B cell (primary cell): ENCODE measurements at regions not wholly inside any gene's neighbourhood (a gene's known extent, or its start where the extent isn't known, plus 50 kb on each side); places are given as distances from the start of the nearest gene placed in this dataset.

Source experiments
- ATAC-seq: fragments of 200-7000 bp; cut with Tn5 transposase; one replicate; pipeline ENCODE4 v1.10.0; 2021; ENCODE audit warnings: low read depth, mild to moderate bottlenecking, moderate number of reproducible peaks, moderate library complexity
- CTCF ChIA-PET: fragments of 350-600 bp; sonication (Branson Sonifier 250); formaldehyde crosslinking; loops from one replicate; lab custom pipeline; 2021; ENCODE audit warnings: antibody characterized with exemption, inconsistent platforms; lab: Charles Lee
- POLR2A ChIA-PET: fragments of 350-600 bp; sonication (Branson Sonifier 250); formaldehyde crosslinking; loops from one replicate; lab custom pipeline; 2021; ENCODE audit warnings: antibody characterized with exemption; lab: Charles Lee
- DNase-seq: peaks from one replicate; pipeline ENCODE4 v3.0.0; 2013
- H2AFZ ChIP-seq: 2 replicates; pipeline ENCODE4 v1.6.1; 2012; ENCODE audit warnings: mild to moderate bottlenecking, low read depth, low read length; ENCODE audit not compliant: insufficient read depth, poor library complexity, severe bottlenecking
- H3K27ac ChIP-seq, 2 donors: 1 replicate in 1 of 2; 2 replicates in 1 of 2; pipeline ENCODE4 v1.5.1; 2012 to 2013; ENCODE audit warnings: low read length in 2 of 2, mild to moderate bottlenecking in 2 of 2, moderate library complexity in 1 of 2
- H3K27me3 ChIP-seq, 4 experiments: fragments of 200-600 bp in 1 of 4; sonication (generic) in 1 of 4; replicated peaks in 1 of 4; 1 replicate in 2 of 4; 2 replicates in 2 of 4; pipeline versions ENCODE4 v1.6.1 to v1.7.0; 2013 to 2016; ENCODE audit warnings: low read length in 3 of 4, mild to moderate bottlenecking in 2 of 4, mixed read lengths in 1 of 4, moderate library complexity in 1 of 4; ENCODE audit not compliant: insufficient read depth in 4 of 4, control insufficient read depth in 3 of 4; ENCODE audit errors: control extremely low read depth in 1 of 4
- H3K36me3 ChIP-seq, 2 experiments: replicated peaks in 1 of 2; 1 replicate in 1 of 2; 2 replicates in 1 of 2; pipeline versions ENCODE4 v1.6.1 to v1.7.1; 2013; ENCODE audit warnings: low read length in 1 of 2; ENCODE audit not compliant: insufficient read depth in 2 of 2, control insufficient read depth in 1 of 2; ENCODE audit errors: control extremely low read depth in 1 of 2, extremely low read depth in 1 of 2
- H3K4me1 ChIP-seq, 2 donors: fragments of 200-600 bp in 1 of 2; sonication (generic) in 1 of 2; 1 replicate in 1 of 2; 2 replicates in 1 of 2; pipeline versions ENCODE4 v1.5.1 to v1.6.1; 2013 to 2017; ENCODE audit warnings: low read length in 2 of 2; ENCODE audit not compliant: control insufficient read depth in 2 of 2, insufficient read depth in 2 of 2
- H3K4me2 ChIP-seq: replicated peaks from 2 replicates; pipeline ENCODE3; 2012; ENCODE audit warnings: mild to moderate bottlenecking, low read depth, low read length; ENCODE audit not compliant: poor library complexity, severe bottlenecking
- H3K4me3 ChIP-seq, 5 experiments: fragments of 200-600 bp in 1 of 5; sonication (generic) in 1 of 5; 1 replicate in 3 of 5; 2 replicates in 2 of 5; pipeline versions ENCODE4 v1.5.1 to v1.7.0; 2011 to 2016; ENCODE audit warnings: low read length in 4 of 5, mild to moderate bottlenecking in 4 of 5, low read depth in 2 of 5, control low read depth in 1 of 5, moderate library complexity in 1 of 5; ENCODE audit not compliant: insufficient read depth in 1 of 5; ENCODE audit errors: control extremely low read depth in 1 of 5, extremely low read depth in 1 of 5
- H3K79me2 ChIP-seq: fragments of 200-600 bp; sonication (generic); one replicate; pipeline ENCODE4 v1.6.0; 2016; ENCODE audit warnings: low read length; ENCODE audit not compliant: control insufficient read depth, insufficient read depth
- H3K9ac ChIP-seq: fragments of 200-600 bp; sonication (generic); 2 replicates; pipeline ENCODE4 v1.6.1; 2017; ENCODE audit warnings: mild to moderate bottlenecking, low read length, moderate library complexity
- H3K9me3 ChIP-seq, 3 donors: one replicate each; pipeline versions ENCODE4 v1.6.1 to v1.7.1; 2013; ENCODE audit warnings: low read length in 2 of 3; ENCODE audit not compliant: control insufficient read depth in 2 of 3, insufficient read depth in 1 of 3; ENCODE audit errors: control extremely low read depth in 1 of 3
- H4K20me1 ChIP-seq: 2 replicates; pipeline ENCODE4 v1.6.0; 2012; ENCODE audit warnings: mild to moderate bottlenecking, low read length; ENCODE audit not compliant: insufficient read depth, control insufficient read depth, poor library complexity, severe bottlenecking
- H3K27ac Mint-ChIP-seq: one replicate; pipeline ENCODE4 v1.8.0; 2021; ENCODE audit warnings: mixed read lengths
- H3K27me3 Mint-ChIP-seq: one replicate; pipeline ENCODE4 v1.8.0; 2021; ENCODE audit warnings: mixed read lengths
- H3K4me1 Mint-ChIP-seq: one replicate; pipeline ENCODE4 v1.8.0; 2021; ENCODE audit warnings: mixed read lengths
- H3K4me3 Mint-ChIP-seq: one replicate; pipeline ENCODE4 v1.8.0; 2021; ENCODE audit warnings: mixed read lengths
- H3K9me3 Mint-ChIP-seq: one replicate; pipeline ENCODE4 v1.8.0; 2022; ENCODE audit warnings: mixed read lengths; ENCODE audit not compliant: insufficient read depth
- EZH2 ChIP-seq: IDR thresholded peaks from 2 replicates; pipeline ENCODE4 v1.6.1; 2012; ENCODE audit warnings: borderline replicate concordance, low read depth, mild to moderate bottlenecking, moderate library complexity, low read length; ENCODE audit not compliant: insufficient read depth, poor library complexity, severe bottlenecking
- WGBS: methylation state at CpG from one replicate; pipeline ENCODE4 v1.1.5; 2013; ENCODE audit warnings: missing lambda C conversion rate; ENCODE audit not compliant: insufficient coverage; 5-methylcytosine and 5-hydroxymethylcytosine counted together
- intact Hi-C: fragments of 100-400 bp; cut with micrococcal nuclease; formaldehyde crosslinking; loops from one replicate; pipeline ENCODE4 v1.10.0; 2022
- TF ChIP-seq, protein P1 (sequence below): fragments of 200-600 bp; IDR thresholded peaks from one replicate; pipeline ENCODE4 v1.8.0; 2022; ENCODE audit warnings: antibody characterized with exemption, mild to moderate bottlenecking

DNA sequence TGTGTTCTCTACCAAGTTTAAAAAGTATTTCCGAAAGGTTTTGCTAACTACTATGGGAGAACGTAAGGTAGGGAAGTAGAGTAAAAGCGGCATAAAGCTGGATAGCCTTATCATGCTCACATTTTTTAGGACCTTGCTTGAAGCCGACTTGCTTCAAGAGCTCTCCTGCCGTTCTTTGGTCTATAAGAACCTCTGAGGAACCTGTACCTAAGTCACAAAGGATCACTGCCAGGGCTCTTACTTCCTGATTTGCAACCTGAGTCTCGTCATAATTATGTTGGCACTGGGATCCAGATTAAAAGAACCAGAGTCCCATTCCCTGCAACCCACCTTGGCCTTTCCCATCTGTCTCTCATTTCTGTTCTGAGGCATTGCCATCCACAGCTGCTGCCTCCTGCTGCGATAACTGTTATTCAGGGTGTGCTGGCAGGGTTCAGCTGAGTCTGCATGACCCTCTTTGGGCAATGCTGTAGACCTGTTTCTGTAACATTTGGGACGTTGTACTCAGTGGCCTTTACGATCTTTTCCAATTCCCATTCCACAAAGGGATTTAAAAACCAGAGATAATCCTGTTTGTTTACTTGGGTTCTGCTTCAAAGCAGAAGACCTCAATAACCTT, 131.0 kb upstream of the UMPS start:
- TF ChIP-seq, protein P1, sequence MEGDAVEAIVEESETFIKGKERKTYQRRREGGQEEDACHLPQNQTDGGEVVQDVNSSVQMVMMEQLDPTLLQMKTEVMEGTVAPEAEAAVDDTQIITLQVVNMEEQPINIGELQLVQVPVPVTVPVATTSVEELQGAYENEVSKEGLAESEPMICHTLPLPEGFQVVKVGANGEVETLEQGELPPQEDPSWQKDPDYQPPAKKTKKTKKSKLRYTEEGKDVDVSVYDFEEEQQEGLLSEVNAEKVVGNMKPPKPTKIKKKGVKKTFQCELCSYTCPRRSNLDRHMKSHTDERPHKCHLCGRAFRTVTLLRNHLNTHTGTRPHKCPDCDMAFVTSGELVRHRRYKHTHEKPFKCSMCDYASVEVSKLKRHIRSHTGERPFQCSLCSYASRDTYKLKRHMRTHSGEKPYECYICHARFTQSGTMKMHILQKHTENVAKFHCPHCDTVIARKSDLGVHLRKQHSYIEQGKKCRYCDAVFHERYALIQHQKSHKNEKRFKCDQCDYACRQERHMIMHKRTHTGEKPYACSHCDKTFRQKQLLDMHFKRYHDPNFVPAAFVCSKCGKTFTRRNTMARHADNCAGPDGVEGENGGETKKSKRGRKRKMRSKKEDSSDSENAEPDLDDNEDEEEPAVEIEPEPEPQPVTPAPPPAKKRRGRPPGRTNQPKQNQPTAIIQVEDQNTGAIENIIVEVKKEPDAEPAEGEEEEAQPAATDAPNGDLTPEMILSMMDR: no peak
- TF ChIP-seq EZH2: no peak
- H3K36me3 ChIP-seq: no peaks in the 10 kb centered on the region
- H3K9me3 Mint-ChIP-seq: no peaks in the 10 kb centered on the region
- H3K4me1 ChIP-seq: no peaks in the 10 kb centered on the region
- H3K9me3 ChIP-seq: no peaks in the 10 kb centered on the region
- no peak for DNase-seq
- no peak overlapping the region for H2AFZ ChIP-seq
- ATAC-seq: no peak
- no peak overlapping the region for H3K27ac Mint-ChIP-seq
- H3K27ac ChIP-seq: no peak overlapping the region
- ChIA-PET POLR2A (no interaction called here), CTCF (no interaction called here)
- H3K27me3 Mint-ChIP-seq: peaks cover 7% of the 10 kb centered on the region
- no peak overlapping the region for H3K9ac ChIP-seq
- peaks cover 0 to 3% (median 0%) of the 10 kb centered on the region in 4 experiments for H3K27me3 ChIP-seq
- 92% methylated on average over 9 of the region's 9 CpGs for WGBS
- H3K79me2 ChIP-seq: no peaks in the 10 kb centered on the region
- H3K4me3 Mint-ChIP-seq: no peak overlapping the region
- no peaks in the 10 kb centered on the region for H3K4me1 Mint-ChIP-seq
- H3K4me3 ChIP-seq: no peak overlapping the region
- H4K20me1 ChIP-seq: no peaks in the 10 kb centered on the region
- intact Hi-C loops: no loop called here
- no peak overlapping the region for H3K4me2 ChIP-seq

DNA sequence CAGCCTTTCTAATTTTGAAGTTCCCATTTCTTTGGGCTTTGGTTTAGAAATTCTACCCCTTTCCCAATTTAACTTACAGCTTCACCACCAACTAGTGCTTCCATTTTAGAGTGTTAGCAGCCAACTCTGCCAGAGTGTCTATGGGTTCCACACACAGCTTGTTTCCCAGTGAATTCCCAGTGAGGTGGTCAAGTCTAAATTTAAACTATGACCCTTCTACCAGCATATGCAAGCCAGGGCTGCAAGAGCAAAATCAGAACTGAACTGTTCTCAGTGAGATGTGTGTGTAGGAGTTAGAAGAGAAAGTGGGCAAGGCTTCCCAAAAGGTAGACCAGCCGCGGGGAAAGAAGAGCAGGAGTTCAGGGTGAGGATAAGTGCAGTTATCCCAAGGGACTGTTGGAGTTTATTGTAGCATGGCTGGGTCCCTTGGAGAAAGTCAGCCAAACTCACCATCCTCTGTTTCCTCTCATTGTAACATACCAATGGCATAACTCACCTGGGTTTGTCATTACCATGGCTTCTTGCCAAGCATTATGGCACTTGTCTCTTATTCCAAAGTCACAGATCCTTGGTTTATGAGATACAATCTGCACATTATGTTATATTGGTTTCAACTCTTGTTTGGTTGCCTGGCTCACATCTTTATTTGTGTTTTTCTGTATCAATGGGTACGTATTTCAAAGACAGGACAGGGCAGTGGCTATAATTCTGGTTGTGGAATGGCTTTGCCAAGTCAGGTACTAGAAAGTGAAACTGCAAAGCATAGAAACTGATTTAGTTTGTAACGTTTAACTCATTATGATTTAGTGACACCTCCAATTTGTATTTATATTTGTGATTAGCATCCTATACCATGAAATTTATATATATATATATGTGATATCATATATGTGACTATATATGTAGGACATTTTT, 130.2 kb upstream of the UMPS start:
- no peaks in the 10 kb centered on the region for H3K79me2 ChIP-seq
- WGBS: 88% methylated on average over 1 of the region's 4 CpGs
- CTCF ChIA-PET: no interaction called here

More for the DNA sequence above, 130.2 kb upstream of the UMPS start:
- TF ChIP-seq, protein P1: no peak
- TF ChIP-seq EZH2: no peak
- no peak for ATAC-seq
- no peaks in the 10 kb centered on the region for H3K4me1 ChIP-seq
- H3K27me3 ChIP-seq: peaks cover 0 to 3% (median 0%) of the 10 kb centered on the region in 4 experiments
- no peaks in the 10 kb centered on the region for H4K20me1 ChIP-seq
- H3K9me3 ChIP-seq: no peaks in the 10 kb centered on the region
- Mint-ChIP-seq H3K4me1 (no peaks in the 10 kb centered on the region), H3K27ac (no peak overlapping the region), H3K27me3 (peaks cover 7% of the 10 kb centered on the region), H3K9me3 (no peaks in the 10 kb centered on the region), H3K4me3 (no peak overlapping the region)
- H3K4me3 ChIP-seq: no peak overlapping the region
- no peak overlapping the region for H3K27ac ChIP-seq
- intact Hi-C loops: no loop called here
- H3K36me3 ChIP-seq: no peaks in the 10 kb centered on the region
- H3K9ac ChIP-seq: no peak overlapping the region
- no peak overlapping the region for H2AFZ ChIP-seq
- no peak overlapping the region for H3K4me2 ChIP-seq
- POLR2A ChIA-PET: no interaction called here
- DNase-seq: no peak
